ENCODE measurements at regions not wholly inside any gene's neighbourhood (a gene's known extent, or its start where the extent isn't known, plus 50 kb on each side); places are given as distances from the start of the nearest gene placed in this dataset.

DNA sequence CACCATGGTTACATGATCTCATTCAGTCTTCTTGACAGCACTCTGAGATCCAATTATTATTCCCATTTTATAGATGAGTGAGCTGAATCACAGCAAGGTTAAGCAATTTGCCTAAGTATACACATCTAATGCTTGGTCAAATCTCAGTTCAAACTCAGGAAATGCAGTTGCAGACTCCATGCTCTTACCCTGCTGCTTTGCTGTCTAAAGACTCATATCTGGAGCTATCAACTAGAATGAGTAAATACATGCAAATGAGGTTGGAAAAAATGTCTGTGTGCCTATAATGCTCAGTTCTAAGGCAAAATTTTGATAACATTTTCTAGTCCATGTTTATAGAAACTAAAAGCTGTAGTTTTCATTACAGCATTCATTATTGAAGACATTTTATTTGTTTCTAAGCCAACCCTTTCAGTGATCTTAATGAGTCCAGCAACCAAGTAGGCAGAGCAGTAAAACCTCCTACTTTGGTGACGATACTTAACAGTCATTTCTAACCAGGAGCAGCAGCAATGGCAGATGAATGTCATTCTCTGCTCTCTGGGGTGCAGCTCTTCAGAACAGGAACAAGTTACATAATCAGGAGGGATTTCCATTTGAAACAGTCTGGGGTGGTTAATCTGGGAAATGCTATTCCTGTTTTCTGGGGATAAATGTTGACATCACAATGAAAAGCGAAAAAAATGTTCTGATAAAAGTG, 396.8 kb upstream of the UBE2E3 start (continued):
- TF ChIP-seq, protein P1, sequence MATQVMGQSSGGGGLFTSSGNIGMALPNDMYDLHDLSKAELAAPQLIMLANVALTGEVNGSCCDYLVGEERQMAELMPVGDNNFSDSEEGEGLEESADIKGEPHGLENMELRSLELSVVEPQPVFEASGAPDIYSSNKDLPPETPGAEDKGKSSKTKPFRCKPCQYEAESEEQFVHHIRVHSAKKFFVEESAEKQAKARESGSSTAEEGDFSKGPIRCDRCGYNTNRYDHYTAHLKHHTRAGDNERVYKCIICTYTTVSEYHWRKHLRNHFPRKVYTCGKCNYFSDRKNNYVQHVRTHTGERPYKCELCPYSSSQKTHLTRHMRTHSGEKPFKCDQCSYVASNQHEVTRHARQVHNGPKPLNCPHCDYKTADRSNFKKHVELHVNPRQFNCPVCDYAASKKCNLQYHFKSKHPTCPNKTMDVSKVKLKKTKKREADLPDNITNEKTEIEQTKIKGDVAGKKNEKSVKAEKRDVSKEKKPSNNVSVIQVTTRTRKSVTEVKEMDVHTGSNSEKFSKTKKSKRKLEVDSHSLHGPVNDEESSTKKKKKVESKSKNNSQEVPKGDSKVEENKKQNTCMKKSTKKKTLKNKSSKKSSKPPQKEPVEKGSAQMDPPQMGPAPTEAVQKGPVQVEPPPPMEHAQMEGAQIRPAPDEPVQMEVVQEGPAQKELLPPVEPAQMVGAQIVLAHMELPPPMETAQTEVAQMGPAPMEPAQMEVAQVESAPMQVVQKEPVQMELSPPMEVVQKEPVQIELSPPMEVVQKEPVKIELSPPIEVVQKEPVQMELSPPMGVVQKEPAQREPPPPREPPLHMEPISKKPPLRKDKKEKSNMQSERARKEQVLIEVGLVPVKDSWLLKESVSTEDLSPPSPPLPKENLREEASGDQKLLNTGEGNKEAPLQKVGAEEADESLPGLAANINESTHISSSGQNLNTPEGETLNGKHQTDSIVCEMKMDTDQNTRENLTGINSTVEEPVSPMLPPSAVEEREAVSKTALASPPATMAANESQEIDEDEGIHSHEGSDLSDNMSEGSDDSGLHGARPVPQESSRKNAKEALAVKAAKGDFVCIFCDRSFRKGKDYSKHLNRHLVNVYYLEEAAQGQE (IDR thresholded peaks at IDR 0.05; ENCODE audit: low read depth, low read length): no peak
- no peak for TF ChIP-seq EZH2phosphoT487 (IDR thresholded peaks at IDR 0.05; ENCODE audit: borderline replicate concordance, low read depth)
- TF ChIP-seq JUND (IDR thresholded peaks at IDR 0.05): no peak

DNA sequence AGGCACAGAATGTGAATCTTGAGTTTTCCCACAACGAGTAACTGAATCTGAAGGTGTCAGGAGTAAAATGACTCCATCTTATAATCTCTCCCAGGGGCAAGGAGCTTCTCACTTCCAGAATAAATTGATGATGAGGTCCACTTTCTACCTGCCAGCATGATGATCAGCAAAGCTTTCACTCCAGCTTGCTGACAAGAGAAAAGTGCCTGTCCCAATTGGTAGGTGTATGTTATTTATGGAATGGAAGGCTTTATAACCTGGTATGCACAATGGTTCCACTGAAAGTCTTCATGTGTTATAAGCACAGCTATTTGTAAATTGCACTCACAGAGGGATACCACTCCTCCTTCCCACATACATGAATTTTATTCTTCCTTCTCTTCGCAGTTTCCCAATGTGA, 401.0 kb upstream of the UBE2E3 start:
- H3K9me3 ChIP-seq: no peaks in the 10 kb centered on the region
- H3F3A ChIP-seq (replicated peaks; ENCODE audit: insufficient read depth): no peaks in the 10 kb centered on the region
- H3K9me2 ChIP-seq: no peaks in the 10 kb centered on the region
- no peak overlapping the region for H3K4me2 ChIP-seq
- no peak for DNase-seq
- no peaks in the 10 kb centered on the region for H3K4me1 ChIP-seq (ENCODE audit: control insufficient read depth in 1 of 2, insufficient read depth in 2 of 2, low read depth in 1 of 2, low read length in 1 of 2)
- no peak overlapping the region for H2AFZ ChIP-seq (ENCODE audit: low read depth)
- WGBS (ENCODE audit: low lambda C conversion rate): 47% methylated on average over 2 of the region's 2 CpGs
- no peak for TF ChIP-seq IRF3 (IDR thresholded peaks at IDR 0.05; ENCODE audit: low read depth, low read length)
- TF ChIP-seq YY1 (IDR thresholded peaks at IDR 0.05; ENCODE audit: low read depth): no peak
- TF ChIP-seq JUND (IDR thresholded peaks at IDR 0.05): no peak
- no peak for TF ChIP-seq TEAD4 (IDR thresholded peaks at IDR 0.05; ENCODE audit: borderline replicate concordance, insufficient read depth)
- H3K27me3 ChIP-seq (ENCODE audit: insufficient read depth): no peaks in the 10 kb centered on the region
- H3K9ac ChIP-seq: no peak overlapping the region
- ChIA-PET POLR2A (no interaction called here), CTCF (interaction anchor here (1.0 kb wide), 1 partner anchor 405 kb away, joined by 4 read pairs; no protein-coding TSS in a partner anchor)
- no peaks in the 10 kb centered on the region for H3K79me2 ChIP-seq (ENCODE audit: insufficient read depth)
- H3K4me3 ChIP-seq (ENCODE audit: low read depth in 2 of 2, low read length in 1 of 2): no peak overlapping the region
- no peak overlapping the region for H3K27ac ChIP-seq (ENCODE audit: low read depth in 2 of 2, low read length in 1 of 2)
- no peaks in the 10 kb centered on the region for H3K36me3 ChIP-seq (replicated peaks in 1 of 2; ENCODE audit: control insufficient read depth in 1 of 2, insufficient read depth in 2 of 2, low read length in 1 of 2)
- H4K20me1 ChIP-seq (ENCODE audit: insufficient read depth): no peaks in the 10 kb centered on the region

- H4K20me1 ChIP-seq (ENCODE audit: insufficient read depth): no peaks in the 10 kb centered on the region
- no peak overlapping the region for H2AFZ ChIP-seq (ENCODE audit: low read depth)
- no peaks in the 10 kb centered on the region for H3K9me3 ChIP-seq
- H3K79me2 ChIP-seq (ENCODE audit: insufficient read depth): no peaks in the 10 kb centered on the region
- WGBS (ENCODE audit: low lambda C conversion rate): 91% methylated on average over 1 of the region's 1 CpG
- H3K4me3 ChIP-seq (ENCODE audit: low read depth in 2 of 2, low read length in 1 of 2): no peak overlapping the region
- no peak overlapping the region for H3K27ac ChIP-seq (ENCODE audit: low read depth in 2 of 2, low read length in 1 of 2)
- TF ChIP-seq SMC3 (IDR thresholded peaks at IDR 0.05; ENCODE audit: low read depth, low read length) (no peak), EP300 (IDR thresholded peaks at IDR 0.05; ENCODE audit: borderline replicate concordance in 1 of 2, low read depth in 1 of 2, low read length in 1 of 2) (no peak), RAD21 (IDR thresholded peaks at IDR 0.05; ENCODE audit: low read length) (no peak), RFX5 (IDR thresholded peaks at IDR 0.05; ENCODE audit: low read length) (no peak), RCOR1 (IDR thresholded peaks at IDR 0.05; ENCODE audit: low read length) (no peak), MAX (IDR thresholded peaks at IDR 0.05; ENCODE audit: low read depth) (no peak), YY1 (IDR thresholded peaks at IDR 0.05; ENCODE audit: low read depth) (no peak), NFIC (IDR thresholded peaks at IDR 0.05; ENCODE audit: borderline replicate concordance) (no peak)
- TF ChIP-seq, protein P2, sequence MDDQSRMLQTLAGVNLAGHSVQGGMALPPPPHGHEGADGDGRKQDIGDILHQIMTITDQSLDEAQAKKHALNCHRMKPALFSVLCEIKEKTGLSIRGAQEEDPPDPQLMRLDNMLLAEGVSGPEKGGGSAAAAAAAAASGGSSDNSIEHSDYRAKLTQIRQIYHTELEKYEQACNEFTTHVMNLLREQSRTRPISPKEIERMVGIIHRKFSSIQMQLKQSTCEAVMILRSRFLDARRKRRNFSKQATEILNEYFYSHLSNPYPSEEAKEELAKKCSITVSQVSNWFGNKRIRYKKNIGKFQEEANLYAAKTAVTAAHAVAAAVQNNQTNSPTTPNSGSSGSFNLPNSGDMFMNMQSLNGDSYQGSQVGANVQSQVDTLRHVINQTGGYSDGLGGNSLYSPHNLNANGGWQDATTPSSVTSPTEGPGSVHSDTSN (IDR thresholded peaks at IDR 0.05): no peak
- no peaks in the 10 kb centered on the region for H3K27me3 ChIP-seq (ENCODE audit: insufficient read depth)
- H3F3A ChIP-seq (replicated peaks; ENCODE audit: insufficient read depth): no peaks in the 10 kb centered on the region
- H3K9me2 ChIP-seq: no peaks in the 10 kb centered on the region
- H3K4me2 ChIP-seq: no peak overlapping the region
- CTCF ChIA-PET: no interaction called here
- POLR2A ChIA-PET: no interaction called here
- no peaks in the 10 kb centered on the region for H3K4me1 ChIP-seq (ENCODE audit: control insufficient read depth in 1 of 2, insufficient read depth in 2 of 2, low read depth in 1 of 2, low read length in 1 of 2)
- no peak overlapping the region for H3K9ac ChIP-seq
- no peaks in the 10 kb centered on the region for H3K36me3 ChIP-seq (replicated peaks in 1 of 2; ENCODE audit: control insufficient read depth in 1 of 2, insufficient read depth in 2 of 2, low read length in 1 of 2)
- DNase-seq: no peak
Measured at GRCh38 chr2:180578441-180578840, 402.0 kb upstream of the UBE2E3 start.

Data from SK-N-SH (cell line).